NT2/D1 (cell line): ENCODE measurements at regions not wholly inside any gene's neighbourhood (a gene's known extent, or its start where the extent isn't known, plus 50 kb on each side); places are given as distances from the start of the nearest gene placed in this dataset.

Experiments
- SUZ12 ChIP-seq: IDR thresholded peaks from 2 replicates; pipeline ENCODE4 v1.6.1; 2011; ENCODE audit not compliant: insufficient read length, insufficient read depth; ENCODE audit errors: extremely low read depth
- YY1 ChIP-seq: IDR thresholded peaks from 2 replicates; pipeline ENCODE4 v1.6.1; 2011; ENCODE audit not compliant: insufficient read length, insufficient read depth
- ZNF274 ChIP-seq: IDR thresholded peaks from 2 replicates; pipeline ENCODE4 v1.6.1; 2011; ENCODE audit warnings: mild to moderate bottlenecking, low read depth, low read length

- no peak for TF ChIP-seq ZNF274
- TF ChIP-seq SUZ12, result no peak
- TF ChIP-seq YY1, result no peak
Observed at GRCh38 chr1:199857516-199857915, 170.0 kb upstream of the NR5A2 start.
